Stomach (tissue), 4 donors: ENCODE measurements at regions not wholly inside any gene's neighbourhood (a gene's known extent, or its start where the extent isn't known, plus 50 kb on each side); places are given as distances from the start of the nearest gene placed in this dataset.

Experiments used
- EP300 ChIP-seq: sonication (generic); formaldehyde crosslinking; IDR thresholded peaks from one replicate; pipeline ENCODE4 v1.6.1; 2017; ENCODE audit warnings: antibody characterized with exemption
- POLR2A ChIP-seq, 4 donors: fragments of 450-650 bp; IDR thresholded peaks; one replicate each; pipeline ENCODE4 v1.6.1; 2016; ENCODE audit warnings: antibody characterized with exemption in 4 of 4, control low read depth in 2 of 4, mild to moderate bottlenecking in 1 of 4, moderate library complexity in 1 of 4
- POLR2AphosphoS5 ChIP-seq, 3 donors: sonication (generic); formaldehyde crosslinking; IDR thresholded peaks; one replicate each; pipeline ENCODE4 v1.6.1; 2016; ENCODE audit warnings: antibody characterized with exemption in 3 of 3
- TF ChIP-seq, protein P1 (sequence below), 7 experiments: fragments of 450-650 bp in 4 of 7; fragments of 200-600 bp in 3 of 7; sonication (generic) in 3 of 7; IDR thresholded peaks; one replicate each; pipeline ENCODE4 v1.5.1; 2016 to 2019; ENCODE audit warnings: antibody characterized with exemption in 7 of 7, control low read depth in 2 of 7, mild to moderate bottlenecking in 1 of 7

DNA sequence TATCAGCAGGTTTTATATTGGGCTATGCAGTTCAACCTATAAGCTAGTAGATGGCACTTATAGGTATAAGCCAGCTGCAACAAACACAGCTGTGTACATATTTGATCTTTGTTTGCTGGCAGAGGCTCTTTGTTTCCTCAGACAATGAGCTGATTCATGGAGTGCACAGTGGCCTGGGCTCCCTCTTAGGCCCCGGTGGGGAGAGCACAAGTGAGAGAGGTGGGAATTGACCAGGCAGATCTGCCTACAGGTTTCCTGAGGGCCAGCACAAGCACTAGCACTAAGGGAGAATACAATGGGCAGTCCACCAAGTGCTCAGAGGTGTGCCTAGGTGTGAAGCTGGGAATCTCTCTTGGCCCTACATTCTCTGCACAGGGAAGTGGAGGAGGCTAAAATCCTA is 1390.7 kb downstream of the SLITRK5 start:
- TF ChIP-seq, protein P1, sequence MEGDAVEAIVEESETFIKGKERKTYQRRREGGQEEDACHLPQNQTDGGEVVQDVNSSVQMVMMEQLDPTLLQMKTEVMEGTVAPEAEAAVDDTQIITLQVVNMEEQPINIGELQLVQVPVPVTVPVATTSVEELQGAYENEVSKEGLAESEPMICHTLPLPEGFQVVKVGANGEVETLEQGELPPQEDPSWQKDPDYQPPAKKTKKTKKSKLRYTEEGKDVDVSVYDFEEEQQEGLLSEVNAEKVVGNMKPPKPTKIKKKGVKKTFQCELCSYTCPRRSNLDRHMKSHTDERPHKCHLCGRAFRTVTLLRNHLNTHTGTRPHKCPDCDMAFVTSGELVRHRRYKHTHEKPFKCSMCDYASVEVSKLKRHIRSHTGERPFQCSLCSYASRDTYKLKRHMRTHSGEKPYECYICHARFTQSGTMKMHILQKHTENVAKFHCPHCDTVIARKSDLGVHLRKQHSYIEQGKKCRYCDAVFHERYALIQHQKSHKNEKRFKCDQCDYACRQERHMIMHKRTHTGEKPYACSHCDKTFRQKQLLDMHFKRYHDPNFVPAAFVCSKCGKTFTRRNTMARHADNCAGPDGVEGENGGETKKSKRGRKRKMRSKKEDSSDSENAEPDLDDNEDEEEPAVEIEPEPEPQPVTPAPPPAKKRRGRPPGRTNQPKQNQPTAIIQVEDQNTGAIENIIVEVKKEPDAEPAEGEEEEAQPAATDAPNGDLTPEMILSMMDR (IDR thresholded peaks at IDR 0.05), result no peak
- TF ChIP-seq EP300, result no peak
- no peak for TF ChIP-seq POLR2A (IDR thresholded peaks at IDR 0.05)
- TF ChIP-seq POLR2AphosphoS5 (IDR thresholded peaks at IDR 0.05), result no peak
